ENCODE measurements at regions not wholly inside any gene's neighbourhood (a gene's known extent, or its start where the extent isn't known, plus 50 kb on each side); places are given as distances from the start of the nearest gene placed in this dataset.
A peak's percentile ranks its signal among the peaks of the same experiment; 100 is the strongest.

GRCh38 chr21:27807596-27807995 lies 840.7 kb upstream of the ADAMTS5 start:
- H2BK12ac ChIP-seq (ENCODE audit: low read length): no peak overlapping the region
- no peaks in the 10 kb centered on the region for H3K79me2 ChIP-seq (ENCODE audit: control insufficient read depth, insufficient read depth, low read length, poor library complexity)
- no peak overlapping the region for H3K18ac ChIP-seq (ENCODE audit: low read length)
- no peak overlapping the region for H2BK5ac ChIP-seq (ENCODE audit: low read depth, low read length, poor library complexity)
- no peak overlapping the region for H4K91ac ChIP-seq (ENCODE audit: low read depth, low read length)
- no peak overlapping the region for H3K9ac ChIP-seq (ENCODE audit: low read length)
- no peak overlapping the region for H4K8ac ChIP-seq (ENCODE audit: low read depth, low read length)
- no peak overlapping the region for H3K4me2 ChIP-seq (ENCODE audit: low read length)
- H3K79me1 ChIP-seq (ENCODE audit: low read length): no peaks in the 10 kb centered on the region
- no peaks in the 10 kb centered on the region for H3K4me1 ChIP-seq (ENCODE audit: control insufficient read depth in 1 of 2, insufficient read depth in 2 of 2, low read length in 2 of 2)
- H2BK120ac ChIP-seq (ENCODE audit: insufficient read depth, low read length, poor library complexity): no peak overlapping the region
- H3K4me3 ChIP-seq (ENCODE audit: low read depth, low read length): no peak overlapping the region
- no peak overlapping the region for H2AK5ac ChIP-seq (ENCODE audit: low read length)
- no peak overlapping the region for H3K4ac ChIP-seq (ENCODE audit: low read depth, low read length)
- no peak overlapping the region for H4K12ac ChIP-seq (ENCODE audit: low read depth, low read length)
- H2AFZ ChIP-seq (ENCODE audit: insufficient read depth, low read length, poor library complexity): no peak overlapping the region
- no CpG with 5 or more reads among the region's 4 CpGs for WGBS (ENCODE audit: extremely low coverage, insufficient coverage, insufficient read length)
- DNase-seq: no peak
- no peaks in the 10 kb centered on the region for H3K27me3 ChIP-seq (ENCODE audit: insufficient read depth, low read length)
- H3K36me3 ChIP-seq (ENCODE audit: control insufficient read depth in 1 of 2, insufficient read depth in 2 of 2, low read length in 2 of 2): no peaks in the 10 kb centered on the region
- no peak overlapping the region for H3K14ac ChIP-seq (ENCODE audit: low read length)
- no peaks in the 10 kb centered on the region for H3K9me3 ChIP-seq (ENCODE audit: insufficient read depth, low read depth, low read length)
- no peak overlapping the region for H3K27ac ChIP-seq (ENCODE audit: low read depth, low read length)
- H3K23ac ChIP-seq (ENCODE audit: low read length): no peak overlapping the region

- Histone ChIP-seq H3K4me2 (ENCODE audit: low read length) (no peak overlapping the region), H3K79me1 (ENCODE audit: low read length) (no peaks in the 10 kb centered on the region), H3K4ac (ENCODE audit: low read depth, low read length) (no peak overlapping the region), H3K36me3 (ENCODE audit: control insufficient read depth in 1 of 2, insufficient read depth in 2 of 2, low read length in 2 of 2) (no peaks in the 10 kb centered on the region), H3K18ac (ENCODE audit: low read length) (no peak overlapping the region), H2AK5ac (ENCODE audit: low read length) (no peak overlapping the region), H3K23ac (ENCODE audit: low read length) (no peak overlapping the region), H3K27me3 (ENCODE audit: insufficient read depth, low read length) (no peaks in the 10 kb centered on the region), H4K12ac (ENCODE audit: low read depth, low read length) (no peak overlapping the region), H2BK5ac (ENCODE audit: low read depth, low read length, poor library complexity) (no peak overlapping the region), H3K14ac (ENCODE audit: low read length) (no peak overlapping the region), H2BK12ac (ENCODE audit: low read length) (no peak overlapping the region), H3K9ac (ENCODE audit: low read length) (no peak overlapping the region), H3K79me2 (ENCODE audit: control insufficient read depth, insufficient read depth, low read length, poor library complexity) (no peaks in the 10 kb centered on the region), H4K91ac (ENCODE audit: low read depth, low read length) (no peak overlapping the region), H3K27ac (ENCODE audit: low read depth, low read length) (no peak overlapping the region), H2BK120ac (ENCODE audit: insufficient read depth, low read length, poor library complexity) (no peak overlapping the region), H2AFZ (ENCODE audit: insufficient read depth, low read length, poor library complexity) (no peak overlapping the region), H3K9me3 (ENCODE audit: insufficient read depth, low read depth, low read length) (no peaks in the 10 kb centered on the region), H3K4me3 (ENCODE audit: low read depth, low read length) (no peak overlapping the region), H4K8ac (ENCODE audit: low read depth, low read length) (no peak overlapping the region), H3K4me1 (ENCODE audit: control insufficient read depth in 1 of 2, insufficient read depth in 2 of 2, low read length in 2 of 2) (no peaks in the 10 kb centered on the region)
- no CpG with 5 or more reads among the region's 5 CpGs for WGBS (ENCODE audit: extremely low coverage, insufficient coverage, insufficient read length)
- peak in 1 of 2 donors; percentile 15 for DNase-seq
Measured at GRCh38 chr21:27806281-27806680, 839.4 kb upstream of the ADAMTS5 start.

GRCh38 chr21:27805696-27806095 lies 838.8 kb upstream of the ADAMTS5 start:
- Histone ChIP-seq H4K12ac (ENCODE audit: low read depth, low read length) (no peak overlapping the region), H4K8ac (ENCODE audit: low read depth, low read length) (no peak overlapping the region), H3K79me2 (ENCODE audit: control insufficient read depth, insufficient read depth, low read length, poor library complexity) (no peaks in the 10 kb centered on the region), H3K79me1 (ENCODE audit: low read length) (no peaks in the 10 kb centered on the region), H3K27me3 (ENCODE audit: insufficient read depth, low read length) (no peaks in the 10 kb centered on the region), H3K36me3 (ENCODE audit: control insufficient read depth in 1 of 2, insufficient read depth in 2 of 2, low read length in 2 of 2) (no peaks in the 10 kb centered on the region), H3K4me3 (ENCODE audit: low read depth, low read length) (no peak overlapping the region), H2AFZ (ENCODE audit: insufficient read depth, low read length, poor library complexity) (no peak overlapping the region), H3K14ac (ENCODE audit: low read length) (no peak overlapping the region), H3K4me1 (ENCODE audit: control insufficient read depth in 1 of 2, insufficient read depth in 2 of 2, low read length in 2 of 2) (no peaks in the 10 kb centered on the region), H2BK12ac (ENCODE audit: low read length) (no peak overlapping the region), H3K18ac (ENCODE audit: low read length) (no peak overlapping the region), H2BK120ac (ENCODE audit: insufficient read depth, low read length, poor library complexity) (no peak overlapping the region), H3K27ac (ENCODE audit: low read depth, low read length) (no peak overlapping the region), H3K4me2 (ENCODE audit: low read length) (no peak overlapping the region), H4K91ac (ENCODE audit: low read depth, low read length) (no peak overlapping the region), H3K23ac (ENCODE audit: low read length) (no peak overlapping the region), H3K4ac (ENCODE audit: low read depth, low read length) (no peak overlapping the region), H3K9ac (ENCODE audit: low read length) (no peak overlapping the region), H2BK5ac (ENCODE audit: low read depth, low read length, poor library complexity) (no peak overlapping the region), H3K9me3 (ENCODE audit: insufficient read depth, low read depth, low read length) (no peaks in the 10 kb centered on the region), H2AK5ac (ENCODE audit: low read length) (no peak overlapping the region)
- no peak for DNase-seq

GRCh38 chr21:27804515-27804914 lies 837.6 kb upstream of the ADAMTS5 start:
- no peak for DNase-seq
- H4K8ac ChIP-seq (ENCODE audit: low read depth, low read length): no peak overlapping the region
- no peak overlapping the region for H2AK5ac ChIP-seq (ENCODE audit: low read length)
- H3K79me2 ChIP-seq (ENCODE audit: control insufficient read depth, insufficient read depth, low read length, poor library complexity): no peaks in the 10 kb centered on the region
- no peak overlapping the region for H3K9ac ChIP-seq (ENCODE audit: low read length)
- no peaks in the 10 kb centered on the region for H3K79me1 ChIP-seq (ENCODE audit: low read length)
- H3K4me2 ChIP-seq (ENCODE audit: low read length): no peak overlapping the region
- H3K27me3 ChIP-seq (ENCODE audit: insufficient read depth, low read length): no peaks in the 10 kb centered on the region
- no peak overlapping the region for H3K27ac ChIP-seq (ENCODE audit: low read depth, low read length)
- H2BK12ac ChIP-seq (ENCODE audit: low read length): no peak overlapping the region
- no peak overlapping the region for H3K4me3 ChIP-seq (ENCODE audit: low read depth, low read length)
- H4K91ac ChIP-seq (ENCODE audit: low read depth, low read length): no peak overlapping the region
- no peak overlapping the region for H2BK5ac ChIP-seq (ENCODE audit: low read depth, low read length, poor library complexity)
- H3K36me3 ChIP-seq (ENCODE audit: control insufficient read depth in 1 of 2, insufficient read depth in 2 of 2, low read length in 2 of 2): no peaks in the 10 kb centered on the region
- no CpG with 5 or more reads among the region's 2 CpGs for WGBS (ENCODE audit: extremely low coverage, insufficient coverage, insufficient read length)
- H3K18ac ChIP-seq (ENCODE audit: low read length): no peak overlapping the region
- no peak overlapping the region for H3K14ac ChIP-seq (ENCODE audit: low read length)
- no peak overlapping the region for H2AFZ ChIP-seq (ENCODE audit: insufficient read depth, low read length, poor library complexity)
- H3K4ac ChIP-seq (ENCODE audit: low read depth, low read length): no peak overlapping the region
- H4K12ac ChIP-seq (ENCODE audit: low read depth, low read length): no peak overlapping the region
- H2BK120ac ChIP-seq (ENCODE audit: insufficient read depth, low read length, poor library complexity): no peak overlapping the region
- no peaks in the 10 kb centered on the region for H3K4me1 ChIP-seq (ENCODE audit: control insufficient read depth in 1 of 2, insufficient read depth in 2 of 2, low read length in 2 of 2)
- no peaks in the 10 kb centered on the region for H3K9me3 ChIP-seq (ENCODE audit: insufficient read depth, low read depth, low read length)
- no peak overlapping the region for H3K23ac ChIP-seq (ENCODE audit: low read length)
